Spinal cord (tissue), 9 donors: ENCODE measurements at regions not wholly inside any gene's neighbourhood (a gene's known extent, or its start where the extent isn't known, plus 50 kb on each side); places are given as distances from the start of the nearest gene placed in this dataset.

ENCODE experiments used
- DNase-seq, 6 donors: peaks; one replicate each; pipeline versions ENCODE4 v3.0.0 to v3.0.0-alpha.2; 2013 to 2015; ENCODE audit warnings: low spot score in 6 of 6, low read depth in 4 of 6
- H3K27ac ChIP-seq: one replicate; pipeline ENCODE4 v1.5.1; 2013; ENCODE audit warnings: low read depth, low read length, control low read depth
- H3K27me3 ChIP-seq: one replicate; pipeline ENCODE4 v1.6.1; 2013; ENCODE audit warnings: low read length; ENCODE audit not compliant: control insufficient read depth, insufficient read depth
- H3K36me3 ChIP-seq: one replicate; pipeline ENCODE4 v1.6.1; 2013; ENCODE audit warnings: low read length; ENCODE audit not compliant: control insufficient read depth, insufficient read depth
- H3K4me1 ChIP-seq: one replicate; pipeline ENCODE4 v1.6.1; 2013; ENCODE audit warnings: low read length; ENCODE audit not compliant: control insufficient read depth, insufficient read depth
- H3K4me3 ChIP-seq: one replicate; pipeline ENCODE4 v1.5.1; 2013; ENCODE audit warnings: low read depth, low read length, control low read depth
- H3K9me3 ChIP-seq: one replicate; pipeline ENCODE4 v1.6.1; 2013; ENCODE audit warnings: low read length; ENCODE audit not compliant: control insufficient read depth, insufficient read depth
- whole genome bisulfite sequencing: methylation state at CpG from one replicate; pipeline ENCODE4 v1.1.5; 2013; ENCODE audit warnings: missing lambda C conversion rate; ENCODE audit not compliant: insufficient coverage; 5-methylcytosine and 5-hydroxymethylcytosine counted together
- donor health status: healthy.

DNA sequence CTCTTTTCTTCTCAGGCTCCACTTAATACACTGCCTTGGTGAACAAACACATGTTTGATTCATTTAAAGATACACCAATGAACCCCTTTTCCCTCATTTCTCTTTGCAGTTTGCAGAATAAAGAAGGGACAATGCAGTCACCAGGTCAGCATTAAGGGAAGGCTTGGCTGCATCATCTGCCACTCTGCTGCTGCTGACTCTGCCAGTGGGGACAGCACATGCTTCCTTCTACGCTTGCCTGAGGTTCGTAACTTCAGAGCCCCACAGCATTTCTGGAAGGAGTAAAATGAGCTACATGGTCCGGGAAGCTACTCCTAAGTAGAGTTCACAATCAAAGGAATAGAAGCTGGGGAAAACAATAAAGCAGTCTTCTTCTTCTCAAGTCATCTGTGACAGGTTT is 178.9 kb upstream of the GATB start:
- 75% methylated on average over 1 of the region's 3 CpGs for WGBS
- Histone ChIP-seq H3K4me1 (no peaks in the 10 kb centered on the region), H3K9me3 (no peaks in the 10 kb centered on the region), H3K27ac (no peak overlapping the region), H3K27me3 (no peaks in the 10 kb centered on the region), H3K4me3 (no peak overlapping the region), H3K36me3 (no peaks in the 10 kb centered on the region)
- no peak for DNase-seq

DNA sequence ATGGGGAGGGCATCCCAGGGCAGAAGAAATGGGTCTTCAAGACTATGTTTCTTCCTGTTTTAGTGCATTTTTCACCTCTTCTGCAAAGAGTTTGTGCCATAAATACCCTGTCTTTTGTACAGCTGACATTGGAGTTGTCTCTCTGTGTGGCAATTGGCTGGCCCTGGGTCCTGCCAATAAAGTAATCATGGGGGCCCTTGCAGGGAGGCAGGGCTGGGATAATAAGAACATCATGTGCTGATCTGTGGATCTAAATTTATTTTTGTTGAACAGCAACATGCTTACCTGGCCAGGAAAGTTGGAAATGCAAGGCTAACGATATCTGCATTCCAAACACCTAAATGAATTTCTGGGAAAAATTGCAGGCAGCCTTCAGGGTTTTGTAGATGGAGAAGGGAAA is 174.6 kb upstream of the GATB start:
- no peaks in the 10 kb centered on the region for H3K9me3 ChIP-seq
- no peak overlapping the region for H3K27ac ChIP-seq
- WGBS: no CpG with 5 or more reads among the region's 1 CpG
- no peaks in the 10 kb centered on the region for H3K4me1 ChIP-seq
- H3K4me3 ChIP-seq: no peak overlapping the region
- H3K27me3 ChIP-seq: no peaks in the 10 kb centered on the region
- no peaks in the 10 kb centered on the region for H3K36me3 ChIP-seq
- no peak for DNase-seq

- DNase-seq: no peak
- H3K36me3 ChIP-seq: no peaks in the 10 kb centered on the region
- H3K4me1 ChIP-seq: no peaks in the 10 kb centered on the region
- no peak overlapping the region for H3K27ac ChIP-seq
- no peaks in the 10 kb centered on the region for H3K9me3 ChIP-seq
- no peak overlapping the region for H3K4me3 ChIP-seq
- no peaks in the 10 kb centered on the region for H3K27me3 ChIP-seq
- WGBS: 90% methylated on average over 3 of the region's 5 CpGs
Observed at GRCh38 chr4:151934766-151935165, 174.0 kb upstream of the GATB start.

GRCh38 chr4:151933122-151933827 is 172.5 kb upstream of the GATB start:
- Histone ChIP-seq H3K36me3 (no peaks in the 10 kb centered on the region), H3K9me3 (no peaks in the 10 kb centered on the region), H3K4me3 (no peak overlapping the region), H3K4me1 (no peaks in the 10 kb centered on the region), H3K27me3 (no peaks in the 10 kb centered on the region), H3K27ac (no peak overlapping the region)
- 85% methylated on average over 9 of the region's 13 CpGs for WGBS
- DNase-seq: no peak

DNA sequence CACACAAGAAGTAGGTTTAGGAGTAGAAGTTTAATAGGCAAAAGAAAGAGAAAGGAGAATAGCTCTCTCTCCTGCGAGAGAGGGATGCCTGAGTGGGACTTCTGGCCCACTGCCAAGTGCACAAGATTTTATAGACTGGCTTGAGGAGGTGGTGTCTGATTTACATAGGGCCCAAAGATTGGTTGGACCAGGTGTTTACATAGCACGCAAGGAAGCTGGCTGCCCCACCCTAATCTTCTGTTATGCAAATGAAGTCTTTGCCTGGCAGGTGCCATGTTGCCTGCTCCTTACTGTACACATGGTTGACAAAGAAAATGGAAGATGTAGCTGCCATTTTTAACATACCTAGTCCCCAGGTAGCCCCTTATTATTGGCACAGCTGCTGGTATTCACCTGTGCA is 170.8 kb upstream of the GATB start:
- H3K4me3 ChIP-seq: no peak overlapping the region
- H3K9me3 ChIP-seq: no peaks in the 10 kb centered on the region
- H3K27me3 ChIP-seq: no peaks in the 10 kb centered on the region
- H3K27ac ChIP-seq: no peak overlapping the region
- no peak for DNase-seq
- H3K4me1 ChIP-seq: no peaks in the 10 kb centered on the region
- WGBS: 60% methylated on average over 2 of the region's 2 CpGs
- no peaks in the 10 kb centered on the region for H3K36me3 ChIP-seq

DNA sequence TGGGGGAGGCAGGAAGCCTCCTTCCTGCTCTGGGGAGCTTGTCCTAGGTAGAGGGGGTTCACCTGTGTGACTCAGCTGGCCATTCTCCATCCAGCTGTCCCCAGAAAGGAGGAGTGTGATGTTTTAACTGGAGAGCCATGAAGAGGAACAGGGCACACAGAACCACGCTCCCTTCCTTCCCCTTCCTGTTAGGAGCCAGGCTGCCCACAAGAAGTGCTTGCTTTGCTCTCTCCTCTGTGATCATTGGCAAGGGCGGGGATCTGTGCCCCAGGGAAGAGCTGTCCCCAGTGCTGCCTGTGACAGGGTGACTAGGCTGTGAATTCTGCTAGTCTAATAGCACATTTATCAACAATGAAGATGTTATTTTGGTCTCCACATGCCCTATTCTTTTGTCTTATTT is 169.6 kb upstream of the GATB start:
- WGBS: 67% methylated on average over 1 of the region's 2 CpGs
- Histone ChIP-seq H3K4me1 (no peaks in the 10 kb centered on the region), H3K27me3 (no peaks in the 10 kb centered on the region), H3K9me3 (no peaks in the 10 kb centered on the region), H3K36me3 (no peaks in the 10 kb centered on the region), H3K4me3 (no peak overlapping the region), H3K27ac (no peak overlapping the region)
- no peak for DNase-seq

- Histone ChIP-seq H3K4me3 (no peak overlapping the region), H3K27me3 (no peaks in the 10 kb centered on the region), H3K9me3 (no peaks in the 10 kb centered on the region), H3K36me3 (no peaks in the 10 kb centered on the region), H3K4me1 (no peaks in the 10 kb centered on the region), H3K27ac (no peak overlapping the region)
- no peak for DNase-seq
- 88% methylated on average over 5 of the region's 5 CpGs for WGBS
Observed at GRCh38 chr4:151928112-151928511, 167.3 kb upstream of the GATB start.

DNA sequence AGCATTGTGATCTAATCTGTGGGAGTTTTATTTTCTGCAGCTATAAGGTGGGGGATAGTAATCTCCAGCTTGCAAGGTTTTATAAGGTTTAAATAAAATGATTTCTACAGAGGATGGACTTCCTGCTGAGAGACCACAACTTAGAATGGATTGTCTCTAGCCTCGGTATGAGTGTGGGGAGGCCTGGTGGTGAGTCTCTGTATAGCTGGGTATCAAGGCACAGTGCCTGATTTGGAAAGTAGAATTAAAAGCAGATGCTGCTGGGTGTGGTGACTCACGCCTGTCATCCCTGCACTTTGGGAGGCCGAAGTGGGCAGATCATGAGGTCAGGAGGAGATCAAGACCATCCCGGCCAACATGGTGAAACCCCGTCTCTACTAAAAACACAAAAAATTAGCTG is 162.0 kb upstream of the GATB start:
- no peak for DNase-seq
- Histone ChIP-seq H3K27me3 (no peaks in the 10 kb centered on the region), H3K9me3 (no peaks in the 10 kb centered on the region), H3K4me1 (no peaks in the 10 kb centered on the region), H3K4me3 (no peak overlapping the region), H3K36me3 (no peaks in the 10 kb centered on the region), H3K27ac (no peak overlapping the region)
- 95% methylated on average over 4 of the region's 5 CpGs for WGBS

DNA sequence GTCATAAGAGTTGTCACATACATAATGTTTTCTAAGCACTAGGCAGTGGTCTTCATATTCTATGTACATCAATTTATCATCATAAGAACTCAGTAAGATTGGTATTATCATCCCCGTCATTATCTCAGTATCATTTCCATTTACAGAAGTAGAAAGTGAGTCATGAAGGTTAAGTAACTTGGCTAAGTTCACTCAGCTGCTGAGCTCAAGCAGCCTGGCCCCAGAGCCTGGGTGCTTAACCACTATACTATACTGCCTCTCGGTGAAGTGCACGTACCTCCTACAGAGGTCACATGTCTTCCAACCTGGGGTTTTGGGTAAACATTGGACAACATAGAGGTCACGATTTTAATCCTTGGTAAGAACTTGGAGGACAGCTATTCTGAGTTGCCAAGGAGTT is 161.5 kb upstream of the GATB start:
- Histone ChIP-seq H3K4me3 (no peak overlapping the region), H3K4me1 (no peaks in the 10 kb centered on the region), H3K27me3 (no peaks in the 10 kb centered on the region), H3K9me3 (no peaks in the 10 kb centered on the region), H3K36me3 (no peaks in the 10 kb centered on the region), H3K27ac (no peak overlapping the region)
- DNase-seq: no peak
- 83% methylated on average over 2 of the region's 4 CpGs for WGBS

DNA sequence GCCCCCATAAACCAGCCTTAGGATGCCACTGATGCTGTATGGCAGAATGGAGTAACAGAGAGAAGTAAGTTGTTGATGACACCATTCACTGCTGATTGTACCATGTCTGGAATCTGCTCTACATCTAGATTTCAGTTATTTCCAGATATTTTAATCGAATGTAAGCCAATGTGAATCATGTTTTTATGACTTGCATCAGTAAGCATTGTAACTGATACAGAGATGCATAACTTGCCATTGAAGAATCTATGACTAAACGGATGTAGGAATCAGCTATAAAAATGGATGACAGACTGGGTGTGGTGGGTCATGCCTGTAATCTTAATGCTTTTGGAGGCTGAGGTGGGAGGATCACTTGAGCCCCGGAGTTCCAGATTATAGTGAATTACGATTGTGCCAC is 161.0 kb upstream of the GATB start:
- no peak for DNase-seq
- Histone ChIP-seq H3K4me3 (no peak overlapping the region), H3K4me1 (no peaks in the 10 kb centered on the region), H3K27ac (no peak overlapping the region), H3K36me3 (no peaks in the 10 kb centered on the region), H3K27me3 (no peaks in the 10 kb centered on the region), H3K9me3 (no peaks in the 10 kb centered on the region)
- WGBS: 100% methylated on average over 1 of the region's 4 CpGs
